H1 (cell line): ENCODE measurements at regions not wholly inside any gene's neighbourhood (a gene's known extent, or its start where the extent isn't known, plus 50 kb on each side); places are given as distances from the start of the nearest gene placed in this dataset.

Experiments
- CTCF ChIA-PET: fragments of 300-600 bp; sonication (Branson Sonifier 250); formaldehyde crosslinking; loops from one replicate; lab custom pipeline; 2021; ENCODE audit not compliant: partially characterized antibody; lab: Charles Lee
- POLR2A ChIA-PET: fragments of 300-600 bp; sonication (Branson Sonifier 250); formaldehyde crosslinking; loops from one replicate; lab custom pipeline; 2021; ENCODE audit warnings: inconsistent platforms; ENCODE audit not compliant: partially characterized antibody; lab: Charles Lee
- DNase-seq, 2 experiments: peaks; one replicate each; pipeline versions ENCODE4 v3.0.0 to v3.0.0-alpha.2; 2010 to 2022; ENCODE audit warnings: low spot score in 2 of 2, low read depth in 1 of 2, mixed read lengths in 1 of 2
- FAIRE-seq: peaks from 2 replicates; lab custom pipeline; 2011; peaks lifted over from hg19 to GRCh38; lab: Jason Lieb, UNC
- H2AFZ ChIP-seq: 2 replicates; pipeline ENCODE4 v1.8.1; 2012; ENCODE audit warnings: low read length, inconsistent platforms
- H2AK5ac ChIP-seq: 2 replicates; pipeline ENCODE4 v1.6.1; 2013; ENCODE audit warnings: low read depth, low read length
- H2BK120ac ChIP-seq: replicated peaks from 2 replicates; pipeline ENCODE3; 2013; ENCODE audit warnings: low read depth, low read length, inconsistent platforms
- H2BK12ac ChIP-seq: 2 replicates; pipeline ENCODE4 v1.6.1; 2013; ENCODE audit warnings: low read depth, low read length
- H2BK15ac ChIP-seq: 2 replicates; pipeline ENCODE4 v1.6.1; 2013; ENCODE audit warnings: low read length
- H2BK20ac ChIP-seq: 2 replicates; pipeline ENCODE4 v1.6.1; 2013; ENCODE audit warnings: low read length
- H2BK5ac ChIP-seq: 2 replicates; pipeline ENCODE4 v1.6.1; 2013; ENCODE audit warnings: low read depth, low read length
- H3K14ac ChIP-seq: 2 replicates; pipeline ENCODE4 v1.6.1; 2013; ENCODE audit warnings: inconsistent platforms; ENCODE audit not compliant: insufficient read length
- H3K18ac ChIP-seq: 2 replicates; pipeline ENCODE4 v1.6.1; 2013; ENCODE audit warnings: low read length; ENCODE audit errors: extremely low read depth
- H3K23ac ChIP-seq: 2 replicates; pipeline ENCODE4 v1.6.1; 2013; ENCODE audit warnings: inconsistent platforms; ENCODE audit not compliant: insufficient read length
- H3K23me2 ChIP-seq: 2 replicates; pipeline ENCODE4 v1.6.1; 2013; ENCODE audit warnings: low read depth, low read length
- H3K27ac ChIP-seq: 2 replicates; pipeline ENCODE4 v1.6.1; 2011; ENCODE audit warnings: low read depth, low read length, inconsistent platforms
- H3K27me3 ChIP-seq, 4 experiments: replicated peaks in 1 of 4; 1 replicate in 1 of 4; 2 replicates in 3 of 4; pipeline versions ENCODE4 v1.6.1 to v1.8.1; 2011 to 2013; ENCODE audit warnings: low read length in 3 of 4, mild to moderate bottlenecking in 3 of 4, inconsistent platforms in 2 of 4, mixed read lengths in 2 of 4, moderate library complexity in 1 of 4; ENCODE audit not compliant: control insufficient read depth in 3 of 4, insufficient read depth in 3 of 4; ENCODE audit errors: extremely low read depth in 1 of 4
- H3K36me3 ChIP-seq, 4 experiments: 2 replicates each; pipeline versions ENCODE4 v1.6.1 to v1.8.1; 2011 to 2013; ENCODE audit warnings: mild to moderate bottlenecking in 4 of 4, low read length in 3 of 4, moderate library complexity in 2 of 4, control low read depth in 1 of 4, inconsistent platforms in 1 of 4; ENCODE audit not compliant: insufficient read depth in 4 of 4, control insufficient read depth in 2 of 4
- H3K4ac ChIP-seq: replicated peaks from 2 replicates; pipeline ENCODE3; 2013; ENCODE audit warnings: low read length, low read depth, mixed read lengths, inconsistent platforms; ENCODE audit not compliant: insufficient read length
- H3K4me1 ChIP-seq, 4 experiments: replicated peaks in 1 of 4; 1 replicate in 1 of 4; 2 replicates in 3 of 4; pipeline versions ENCODE4 v1.6.1 to v1.8.1; 2011 to 2013; ENCODE audit warnings: low read length in 3 of 4, inconsistent platforms in 2 of 4, mixed read lengths in 1 of 4; ENCODE audit not compliant: insufficient read depth in 4 of 4, control insufficient read depth in 3 of 4
- H3K4me2 ChIP-seq, 2 experiments: 2 replicates each; pipeline versions ENCODE4 v1.6.1 to v1.8.1; 2011 to 2013; ENCODE audit warnings: low read depth in 2 of 2, low read length in 2 of 2, control low read depth in 1 of 2, inconsistent platforms in 1 of 2, mild to moderate bottlenecking in 1 of 2; ENCODE audit not compliant: insufficient read depth in 1 of 2
- H3K4me3 ChIP-seq, 4 experiments: fragments of 200-600, 300-600 bp in 1 of 4; sonication (generic), shearing (Covaris generic), sonication (Bioruptor Twin) in 1 of 4; 2 replicates each; pipeline versions ENCODE4 v1.5.1 to v1.8.1; 2011 to 2016; ENCODE audit warnings: low read length in 4 of 4, low read depth in 3 of 4, control low read depth in 2 of 4, inconsistent platforms in 2 of 4, mild to moderate bottlenecking in 2 of 4, mixed read lengths in 1 of 4, moderate library complexity in 1 of 4; ENCODE audit not compliant: insufficient read depth in 2 of 4; ENCODE audit errors: extremely low read depth in 1 of 4
- H3K56ac ChIP-seq: replicated peaks from 2 replicates; pipeline ENCODE3; 2013; ENCODE audit warnings: low read depth, mild to moderate bottlenecking, mixed read lengths, low read length, inconsistent platforms; ENCODE audit not compliant: insufficient read length
- H3K79me1 ChIP-seq: 2 replicates; pipeline ENCODE4 v1.6.1; 2013; ENCODE audit warnings: low read depth, low read length, control low read depth
- H3K79me2 ChIP-seq, 2 experiments: 2 replicates each; pipeline versions ENCODE4 v1.6.1 to v1.8.1; 2012 to 2013; ENCODE audit warnings: low read length in 2 of 2, mild to moderate bottlenecking in 2 of 2, inconsistent platforms in 1 of 2; ENCODE audit not compliant: insufficient read depth in 2 of 2, control insufficient read depth in 1 of 2
- H3K9ac ChIP-seq, 4 experiments: replicated peaks in 1 of 4; 1 replicate in 1 of 4; 2 replicates in 3 of 4; pipeline versions ENCODE4 v1.6.1 to v1.8.1; 2011 to 2013; ENCODE audit warnings: low read depth in 3 of 4, low read length in 3 of 4, control low read depth in 2 of 4, mild to moderate bottlenecking in 2 of 4, moderate library complexity in 2 of 4, inconsistent platforms in 1 of 4; ENCODE audit errors: extremely low read depth in 1 of 4
- H3K9me3 ChIP-seq, 2 experiments: 2 replicates each; pipeline versions ENCODE4 v1.6.1 to v1.8.1; 2012 to 2013; ENCODE audit warnings: mild to moderate bottlenecking in 2 of 2, moderate library complexity in 2 of 2, control low read depth in 1 of 2, inconsistent platforms in 1 of 2, low read depth in 1 of 2, low read length in 1 of 2, mixed read lengths in 1 of 2; ENCODE audit not compliant: insufficient read depth in 2 of 2
- H4K20me1 ChIP-seq, 2 experiments: replicated peaks in 1 of 2; 2 replicates each; pipeline versions ENCODE3 to v1.8.1; 2011 to 2013; ENCODE audit warnings: inconsistent platforms in 2 of 2, low read length in 2 of 2, mild to moderate bottlenecking in 1 of 2; ENCODE audit not compliant: insufficient read depth in 2 of 2, control insufficient read depth in 1 of 2
- H4K5ac ChIP-seq: 2 replicates; pipeline ENCODE4 v1.6.1; 2013; ENCODE audit warnings: low read length, low read depth, mixed read lengths, inconsistent platforms; ENCODE audit not compliant: insufficient read length
- H4K8ac ChIP-seq: 2 replicates; pipeline ENCODE4 v1.8.0; 2013; ENCODE audit warnings: mild to moderate bottlenecking, moderate library complexity, low read length, inconsistent platforms; ENCODE audit not compliant: insufficient read depth; ENCODE audit errors: extremely low read depth
- H4K91ac ChIP-seq: replicated peaks from 2 replicates; pipeline ENCODE3; 2013; ENCODE audit warnings: low read length, mixed read lengths, inconsistent platforms; ENCODE audit not compliant: insufficient read length
- KDM5A ChIP-seq: fragments of 200-600 bp; IDR thresholded peaks from 2 replicates; pipeline ENCODE4 v1.7.1; 2012; ENCODE audit warnings: mild to moderate bottlenecking, low read length, inconsistent platforms, mixed read lengths
- NANOG ChIP-seq: IDR thresholded peaks from 2 replicates; pipeline ENCODE4 v1.6.1; 2011; ENCODE audit warnings: low read length, low read depth, mild to moderate bottlenecking, inconsistent platforms; ENCODE audit not compliant: insufficient read depth, poor library complexity, severe bottlenecking
- RXRA ChIP-seq: IDR thresholded peaks from 2 replicates; pipeline ENCODE4 v1.6.1; 2011; ENCODE audit warnings: low read depth, mild to moderate bottlenecking, low read length, moderate library complexity; ENCODE audit not compliant: insufficient read depth
- SIRT6 ChIP-seq: IDR thresholded peaks from one replicate; pipeline ENCODE4 v1.7.1; 2012; ENCODE audit warnings: low read length, inconsistent platforms
- SP1 ChIP-seq: IDR thresholded peaks from 2 replicates; pipeline ENCODE4 v1.6.1; 2011; ENCODE audit warnings: low read depth, low read length
- WGBS, 2 experiments: shearing (Covaris generic) in 1 of 2; methylation state at CpG; one replicate each; pipeline versions ENCODE4 v1.1.6 to v1.1.7; 2013 to 2015; ENCODE audit warnings: low lambda C conversion rate in 2 of 2, mixed read lengths in 2 of 2, inconsistent platforms in 1 of 2, low coverage in 1 of 2, missing lambda C conversion rate in 1 of 2; ENCODE audit not compliant: insufficient replicate concordance in 2 of 2, insufficient coverage in 1 of 2, insufficient read length in 1 of 2; ENCODE audit errors: extremely low coverage in 1 of 2, missing lambda C conversion rate in 1 of 2; 5-methylcytosine and 5-hydroxymethylcytosine counted together

GRCh38 chr2:52072949-52073348 is 1041.0 kb upstream of the NRXN1 start:
- Histone ChIP-seq H3K4me3 (no peak overlapping the region), H3K79me1 (no peaks in the 10 kb centered on the region), H2AK5ac (no peak overlapping the region), H3K4me2 (no peak overlapping the region), H2BK120ac (no peak overlapping the region), H3K36me3 (no peaks in the 10 kb centered on the region), H3K79me2 (no peaks in the 10 kb centered on the region), H3K4ac (no peak overlapping the region), H3K56ac (no peak overlapping the region), H3K23me2 (no peaks in the 10 kb centered on the region), H4K20me1 (no peaks in the 10 kb centered on the region), H3K27ac (no peak overlapping the region), H3K23ac (no peak overlapping the region), H4K5ac (no peak overlapping the region), H3K9me3 (no peaks in the 10 kb centered on the region), H3K27me3 (no peaks in the 10 kb centered on the region), H3K18ac (no peak overlapping the region), H2AFZ (no peak overlapping the region), H2BK5ac (no peak overlapping the region), H2BK12ac (no peak overlapping the region), H4K8ac (no peak overlapping the region), H2BK20ac (no peak overlapping the region), H3K14ac (no peak overlapping the region), H3K9ac (no peak overlapping the region), H3K4me1 (no peaks in the 10 kb centered on the region), H2BK15ac (no peak overlapping the region), H4K91ac (no peak overlapping the region)
- WGBS, 2 experiments = 67% methylated on average over 2 of the region's 2 CpGs; no CpG with 5 or more reads in 1 of the 2 experiments
- ChIA-PET POLR2A (no interaction called here), CTCF (interaction anchor here (0.6 kb wide), 1 partner anchor 370 kb away, joined by 4 read pairs; no protein-coding TSS in a partner anchor)
- FAIRE-seq = no peak
- no peak for DNase-seq
- TF ChIP-seq NANOG (no peak), SIRT6 (no peak), KDM5A (no peak), RXRA (no peak), SP1 (no peak)
